ENCODE measurements at regions not wholly inside any gene's neighbourhood (a gene's known extent, or its start where the extent isn't known, plus 50 kb on each side); places are given as distances from the start of the nearest gene placed in this dataset.

- TF ChIP-seq CTCF (IDR thresholded peaks at IDR 0.05) (no peak), POLR2AphosphoS5 (IDR thresholded peaks at IDR 0.05; ENCODE audit: insufficient read depth in 1 of 2, low read depth in 1 of 2) (no peak)
These were observed 167.5 kb upstream of the MEOX2 start for GRCh38 chr7:15853832-15854470.

All from vagina (tissue), 2 donors.